Activated CD4-positive, alpha-beta T cell treated with anti-CD3 and anti-CD28 coated beads, Interleukin-2, amount 10 ng/mL, durations not matched to agents 7 days and 5 days (primary cell): ENCODE measurements at regions not wholly inside any gene's neighbourhood (a gene's known extent, or its start where the extent isn't known, plus 50 kb on each side); places are given as distances from the start of the nearest gene placed in this dataset.

Experiments
- CTCF ChIA-PET: fragments of 350-600 bp; sonication (Branson Sonifier 250); formaldehyde crosslinking; loops from one replicate; lab custom pipeline; 2021; ENCODE audit warnings: antibody characterized with exemption; lab: Charles Lee
- POLR2A ChIA-PET: fragments of 350-600 bp; sonication (Branson Sonifier 250); formaldehyde crosslinking; loops from one replicate; lab custom pipeline; 2021; ENCODE audit warnings: antibody characterized with exemption; lab: Charles Lee
- DNase-seq: peaks from one replicate; pipeline ENCODE4 v3.0.0-alpha.2; 2020
- H3K27ac Mint-ChIP-seq: one replicate; pipeline ENCODE4 v1.8.0; 2021; ENCODE audit warnings: mild to moderate bottlenecking, moderate library complexity, mixed read lengths
- H3K27me3 Mint-ChIP-seq: one replicate; pipeline ENCODE4 v1.8.0; 2021; ENCODE audit warnings: mixed read lengths
- H3K36me3 Mint-ChIP-seq: one replicate; pipeline ENCODE4 v1.8.0; 2021; ENCODE audit warnings: low read depth, mixed read lengths
- H3K4me1 Mint-ChIP-seq: one replicate; pipeline ENCODE4 v1.8.0; 2021; ENCODE audit warnings: mixed read lengths
- H3K4me3 Mint-ChIP-seq: one replicate; pipeline ENCODE4 v1.8.0; 2021; ENCODE audit warnings: mild to moderate bottlenecking, moderate library complexity, mixed read lengths
- H3K9me3 Mint-ChIP-seq: one replicate; pipeline ENCODE4 v1.8.0; 2021; ENCODE audit warnings: mixed read lengths

DNA sequence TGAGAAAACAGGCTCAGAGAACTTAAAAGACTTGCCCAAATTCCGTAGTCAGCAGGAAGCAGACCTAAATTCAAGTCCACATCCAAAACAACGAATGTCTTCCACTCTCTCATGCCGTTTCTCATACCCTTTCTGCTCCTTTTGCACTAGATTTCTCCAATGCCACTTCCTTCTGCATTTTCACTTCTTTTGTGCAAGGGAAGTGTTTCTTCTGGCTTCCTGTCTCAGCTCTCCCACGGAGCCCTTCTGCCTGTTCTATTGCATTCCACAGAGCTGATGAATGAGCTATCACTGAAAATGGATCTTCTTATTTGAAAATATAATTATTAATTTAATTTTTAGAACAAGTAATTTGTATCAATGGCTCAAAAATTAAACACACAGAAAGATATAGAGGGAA lies 56.1 kb upstream of the STK24 start:
- DNase-seq = no peak
- ChIA-PET CTCF (interaction anchor here (0.6 kb wide), 1 partner anchor 12 kb away, joined by 9 read pairs; no protein-coding TSS in a partner anchor), POLR2A (no interaction called here)
- Mint-ChIP-seq H3K36me3 (no peaks in the 10 kb centered on the region), H3K27me3 (peaks cover 5% of the 10 kb centered on the region), H3K4me3 (no peak overlapping the region), H3K4me1 (peaks cover 2% of the 10 kb centered on the region), H3K9me3 (no peaks in the 10 kb centered on the region), H3K27ac (no peak overlapping the region)

DNA sequence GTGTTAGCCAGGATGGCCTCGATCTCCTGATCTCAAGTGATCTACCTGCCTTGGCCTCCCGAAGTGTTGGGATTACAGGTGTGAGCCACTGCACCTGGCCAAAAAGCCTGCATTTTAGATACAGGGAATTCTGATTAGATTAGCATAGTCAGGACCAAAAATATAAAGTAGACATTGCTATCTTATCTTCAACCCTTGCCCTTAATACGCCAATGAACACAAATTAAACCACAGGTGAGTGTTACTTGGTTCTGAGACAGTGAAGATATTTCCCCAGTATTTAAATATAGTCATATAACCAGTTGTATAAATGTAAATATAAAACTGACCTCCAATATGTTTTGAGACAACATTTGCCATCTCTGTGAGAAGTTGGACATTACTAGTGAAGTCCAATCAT lies 52.1 kb upstream of the STK24 start:
- CTCF ChIA-PET = no interaction called here
- H3K4me1 Mint-ChIP-seq = peaks cover 2% of the 10 kb centered on the region

More for the DNA sequence above, 52.1 kb upstream of the STK24 start:
- no peaks in the 10 kb centered on the region for H3K9me3 Mint-ChIP-seq
- no peaks in the 10 kb centered on the region for H3K36me3 Mint-ChIP-seq
- POLR2A ChIA-PET = interaction anchor here (0.7 kb wide), 1 partner anchor 159 kb away, joined by 6 read pairs; no protein-coding TSS in a partner anchor
- H3K27me3 Mint-ChIP-seq = peaks cover 4% of the 10 kb centered on the region
- no peak overlapping the region for H3K27ac Mint-ChIP-seq
- DNase-seq = no peak
- no peak overlapping the region for H3K4me3 Mint-ChIP-seq
